ENCODE measurements at regions not wholly inside any gene's neighbourhood (a gene's known extent, or its start where the extent isn't known, plus 50 kb on each side); places are given as distances from the start of the nearest gene placed in this dataset.

- TF ChIP-seq POLR2A (IDR thresholded peaks at IDR 0.05) (no peak), CTCF (IDR thresholded peaks at IDR 0.05) (no peak)
These were observed 234.1 kb downstream of the CPE start for GRCh38 chr4:165612936-165613335.

All from Peyer's patch (tissue), 4 donors.